ENCODE measurements at regions not wholly inside any gene's neighbourhood (a gene's known extent, or its start where the extent isn't known, plus 50 kb on each side); places are given as distances from the start of the nearest gene placed in this dataset.

DNA sequence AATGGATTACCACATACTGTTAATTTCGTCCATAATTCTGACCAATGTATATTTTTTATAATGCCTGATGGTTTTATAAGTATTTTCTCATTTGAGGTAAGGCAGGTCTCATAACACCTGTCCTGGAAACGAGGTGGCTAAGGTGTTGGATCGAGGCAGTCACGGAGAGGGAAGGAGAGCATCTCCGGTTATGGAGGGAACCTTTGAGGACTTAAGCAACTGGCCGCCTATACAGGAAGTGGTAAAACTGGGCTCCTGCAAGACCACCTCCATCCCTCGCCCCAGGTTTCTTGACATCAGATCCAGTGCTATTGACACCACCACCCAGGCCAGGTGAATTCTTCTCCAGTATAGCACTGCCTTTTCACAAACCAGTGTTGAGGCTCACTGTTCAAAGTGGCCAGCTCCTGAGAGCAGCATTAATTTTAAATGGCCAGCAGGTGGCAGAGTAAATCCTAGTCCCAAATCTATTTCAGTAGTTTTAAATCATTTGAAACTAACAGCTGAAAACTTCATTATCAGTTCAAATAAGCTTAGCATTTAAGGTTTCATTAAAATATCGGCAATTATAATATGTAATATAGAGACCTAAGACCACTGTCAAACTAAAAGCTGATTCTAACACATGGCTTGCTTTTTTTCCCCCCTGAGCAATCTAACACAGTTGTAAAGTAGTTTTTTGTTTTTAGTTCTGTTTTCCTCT, 100.8 kb downstream of the PPM1A start:
- Histone ChIP-seq H3K4me3 (ENCODE audit: low read length) (no peak overlapping the region), H3K4me1 (ENCODE audit: insufficient read depth, low read length) (no peaks in the 10 kb centered on the region), H3K27me3 (ENCODE audit: insufficient read depth, low read length) (peaks cover 81% of the 10 kb centered on the region), H3K36me3 (ENCODE audit: insufficient read depth, low read length) (no peaks in the 10 kb centered on the region), H2AFZ (ENCODE audit: low read depth, low read length) (no peak overlapping the region), H3K9me3 (ENCODE audit: low read length) (no peaks in the 10 kb centered on the region)

DNA sequence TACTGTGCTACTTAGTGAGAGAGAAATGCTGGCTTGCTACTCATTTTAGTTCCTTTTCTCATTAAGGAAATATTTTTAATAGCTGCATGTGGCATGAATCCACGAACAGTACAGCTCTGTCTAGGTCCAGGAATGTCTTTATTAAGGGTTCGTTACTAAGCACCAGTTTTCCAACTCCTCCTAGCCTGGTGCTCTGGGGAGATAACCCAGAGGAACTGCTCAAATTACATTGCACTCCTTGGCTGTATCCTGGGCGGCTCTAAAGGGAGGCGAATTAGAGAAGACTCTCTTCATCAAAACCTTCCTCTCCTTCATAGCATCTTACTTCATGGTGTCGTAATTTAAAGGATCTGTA, 101.3 kb downstream of the PPM1A start:
- Histone ChIP-seq H2AFZ (ENCODE audit: low read depth, low read length) (no peak overlapping the region), H3K27me3 (ENCODE audit: insufficient read depth, low read length) (peaks cover 81% of the 10 kb centered on the region), H3K9me3 (ENCODE audit: low read length) (no peaks in the 10 kb centered on the region), H3K36me3 (ENCODE audit: insufficient read depth, low read length) (no peaks in the 10 kb centered on the region), H3K4me1 (ENCODE audit: insufficient read depth, low read length) (no peaks in the 10 kb centered on the region), H3K4me3 (ENCODE audit: low read length) (no peak overlapping the region)

DNA sequence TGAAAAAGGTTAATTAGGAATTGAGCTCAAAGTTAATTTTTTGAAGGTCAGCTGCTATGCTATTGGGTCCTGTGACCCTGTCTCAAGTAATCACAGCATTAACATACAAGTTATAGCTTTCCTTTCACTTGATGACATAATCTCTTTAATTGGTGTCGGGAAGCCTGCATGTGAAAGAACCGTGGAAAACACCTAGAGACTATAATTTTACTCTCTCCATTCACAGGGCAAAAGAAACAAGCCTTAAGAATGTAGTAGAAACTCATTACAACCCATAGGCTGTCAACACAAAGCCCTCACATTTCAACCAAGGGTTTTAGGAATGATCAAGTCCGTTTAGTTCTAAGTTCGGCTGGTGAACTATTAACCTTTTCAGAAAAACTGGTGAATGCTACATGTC, 104.4 kb downstream of the PPM1A start:
- no peaks in the 10 kb centered on the region for H3K36me3 ChIP-seq (ENCODE audit: insufficient read depth, low read length)
- peaks cover 66% of the 10 kb centered on the region for H3K27me3 ChIP-seq (ENCODE audit: insufficient read depth, low read length)
- no peak overlapping the region for H2AFZ ChIP-seq (ENCODE audit: low read depth, low read length)
- H3K9me3 ChIP-seq (ENCODE audit: low read length): no peaks in the 10 kb centered on the region
- H3K4me3 ChIP-seq (ENCODE audit: low read length): no peak overlapping the region
- peaks cover 7% of the 10 kb centered on the region for H3K4me1 ChIP-seq (ENCODE audit: insufficient read depth, low read length)

DNA sequence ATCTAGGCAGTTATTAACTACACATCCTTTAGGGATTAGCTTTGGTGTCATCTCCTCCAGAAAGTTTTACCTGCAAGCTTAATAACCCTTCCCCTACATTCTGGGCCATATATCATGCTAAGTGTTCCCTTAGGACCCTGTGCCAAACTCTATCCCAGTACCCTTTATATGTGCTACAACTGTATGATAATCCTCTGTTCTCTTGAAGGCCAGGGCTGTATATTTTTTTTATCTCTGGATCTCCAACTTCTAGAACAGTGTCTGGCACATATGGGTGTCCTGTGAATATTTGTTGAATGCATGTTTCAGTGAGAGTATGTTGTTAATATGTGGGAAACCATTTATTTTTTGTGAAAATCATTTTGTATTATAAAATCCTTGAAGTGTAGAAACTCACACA, 106.7 kb downstream of the PPM1A start:
- Histone ChIP-seq H3K27me3 (ENCODE audit: insufficient read depth, low read length) (peaks cover 57% of the 10 kb centered on the region), H2AFZ (ENCODE audit: low read depth, low read length) (no peak overlapping the region), H3K36me3 (ENCODE audit: insufficient read depth, low read length) (no peaks in the 10 kb centered on the region), H3K9me3 (ENCODE audit: low read length) (no peaks in the 10 kb centered on the region), H3K4me1 (ENCODE audit: insufficient read depth, low read length) (peaks cover 7% of the 10 kb centered on the region), H3K4me3 (ENCODE audit: low read length) (no peak overlapping the region)

DNA sequence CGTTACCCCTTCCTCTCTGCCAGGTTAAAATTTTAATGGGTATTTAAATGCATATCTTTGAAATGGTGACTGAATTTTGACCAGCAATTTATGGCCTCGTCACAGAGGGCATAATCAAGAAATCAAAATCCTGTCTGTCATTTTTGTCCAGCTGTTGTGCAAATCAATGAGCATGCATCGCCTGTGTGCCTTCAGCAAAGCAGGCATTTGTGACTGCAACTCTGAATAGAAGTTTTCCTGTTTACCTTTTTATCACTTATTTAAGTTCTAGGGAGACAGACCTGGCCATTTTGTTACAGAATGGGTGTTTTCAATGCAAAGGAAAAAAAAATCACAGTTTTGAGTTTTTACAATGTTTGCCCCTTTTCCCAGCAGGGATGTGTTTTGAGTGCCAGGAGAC, 107.4 kb downstream of the PPM1A start:
- H3K9me3 ChIP-seq (ENCODE audit: low read length): no peaks in the 10 kb centered on the region
- H3K27me3 ChIP-seq (ENCODE audit: insufficient read depth, low read length): peaks cover 59% of the 10 kb centered on the region
- H3K4me3 ChIP-seq (ENCODE audit: low read length): no peak overlapping the region
- H2AFZ ChIP-seq (ENCODE audit: low read depth, low read length): no peak overlapping the region
- H3K4me1 ChIP-seq (ENCODE audit: insufficient read depth, low read length): peaks cover 7% of the 10 kb centered on the region
- no peaks in the 10 kb centered on the region for H3K36me3 ChIP-seq (ENCODE audit: insufficient read depth, low read length)

DNA sequence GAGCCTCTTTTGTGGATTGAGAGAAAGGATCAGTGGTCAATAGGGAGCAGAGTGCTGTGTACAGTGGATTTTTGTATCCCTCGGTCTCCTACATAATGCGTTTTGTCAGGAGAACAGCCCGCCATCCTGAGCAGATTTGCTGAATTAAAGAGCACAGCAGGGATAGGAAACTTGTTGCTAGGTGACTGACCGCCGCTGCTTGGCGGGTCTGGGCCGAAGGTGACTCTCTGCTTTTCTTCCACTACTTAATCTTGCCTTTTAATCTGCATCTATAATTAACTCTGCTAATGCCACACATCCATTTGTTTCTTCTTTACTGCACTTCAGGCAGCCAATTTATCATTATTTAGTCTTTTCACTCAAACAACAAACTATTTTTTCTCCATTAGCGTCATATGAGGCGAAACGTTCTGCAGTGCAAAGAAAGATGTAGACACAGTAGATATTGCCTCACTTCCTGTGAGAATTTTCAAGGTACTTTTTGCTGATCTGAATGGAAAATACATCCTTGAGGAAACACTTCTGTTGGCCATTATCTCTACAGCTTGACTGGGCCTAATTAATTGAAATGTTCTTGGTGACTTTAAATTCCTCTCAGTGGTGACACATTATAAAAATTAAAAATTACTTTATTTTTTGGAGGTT, 108.0 kb downstream of the PPM1A start:
- Histone ChIP-seq H3K4me3 (ENCODE audit: low read length) (no peak overlapping the region), H2AFZ (ENCODE audit: low read depth, low read length) (no peak overlapping the region), H3K4me1 (ENCODE audit: insufficient read depth, low read length) (peaks cover 7% of the 10 kb centered on the region), H3K9me3 (ENCODE audit: low read length) (no peaks in the 10 kb centered on the region), H3K27me3 (ENCODE audit: insufficient read depth, low read length) (peaks cover 54% of the 10 kb centered on the region), H3K36me3 (ENCODE audit: insufficient read depth, low read length) (no peaks in the 10 kb centered on the region)

DNA sequence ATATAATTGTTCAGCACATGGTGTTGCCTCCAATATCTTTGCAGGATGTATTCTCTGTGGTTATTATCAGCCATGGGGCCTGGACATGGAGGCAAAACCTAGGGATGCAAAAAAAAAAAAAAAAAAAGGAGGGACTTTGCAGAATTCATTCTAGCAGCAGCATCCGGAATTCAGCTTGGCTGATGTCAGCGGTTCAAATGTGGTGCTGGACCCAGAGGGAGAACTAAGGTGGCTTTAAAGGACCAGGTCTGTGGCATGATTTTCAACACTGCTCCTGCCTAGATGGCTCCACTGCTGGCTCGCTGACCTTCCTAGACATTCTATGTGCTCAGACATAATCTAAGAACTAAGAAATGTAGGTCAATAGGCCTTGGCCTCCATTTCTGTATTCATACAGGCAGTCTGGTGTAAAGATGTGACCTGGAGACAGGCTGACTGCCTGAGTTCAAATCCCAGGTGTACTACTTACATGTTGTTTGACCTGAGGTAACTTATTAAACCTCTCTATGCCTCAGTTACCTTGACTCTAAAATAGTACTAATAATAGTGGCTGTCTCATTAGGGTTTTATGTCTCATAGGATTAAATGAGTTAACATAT, 108.6 kb downstream of the PPM1A start:
- Histone ChIP-seq H3K27me3 (ENCODE audit: insufficient read depth, low read length) (peaks cover 56% of the 10 kb centered on the region), H3K36me3 (ENCODE audit: insufficient read depth, low read length) (no peaks in the 10 kb centered on the region), H3K4me3 (ENCODE audit: low read length) (no peak overlapping the region), H2AFZ (ENCODE audit: low read depth, low read length) (no peak overlapping the region), H3K4me1 (ENCODE audit: insufficient read depth, low read length) (peaks cover 7% of the 10 kb centered on the region), H3K9me3 (ENCODE audit: low read length) (no peaks in the 10 kb centered on the region)

DNA sequence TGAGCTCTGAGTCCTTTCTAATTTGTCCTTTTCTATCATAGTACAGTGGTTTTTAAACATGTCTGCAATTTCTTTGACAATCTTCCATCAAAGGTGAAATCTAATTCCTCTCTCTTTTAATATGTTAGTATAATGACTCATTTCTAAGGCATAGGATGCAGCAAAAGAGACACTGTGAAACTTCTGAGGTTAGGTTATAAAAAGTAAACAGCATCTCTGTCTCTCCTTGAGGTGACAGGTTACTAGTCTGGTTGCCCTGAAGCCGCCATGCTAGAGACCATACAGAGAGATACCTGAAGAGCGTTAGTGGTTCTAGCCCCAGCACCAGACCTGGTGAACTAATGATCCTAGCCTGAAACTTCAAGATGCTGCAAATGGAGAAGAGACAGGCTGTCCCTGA, 114.3 kb downstream of the PPM1A start:
- H3K36me3 ChIP-seq (ENCODE audit: insufficient read depth, low read length): no peaks in the 10 kb centered on the region
- no peak overlapping the region for H3K4me3 ChIP-seq (ENCODE audit: low read length)
- no peaks in the 10 kb centered on the region for H3K4me1 ChIP-seq (ENCODE audit: insufficient read depth, low read length)
- peaks cover 3% of the 10 kb centered on the region for H3K9me3 ChIP-seq (ENCODE audit: low read length)
- no peak overlapping the region for H2AFZ ChIP-seq (ENCODE audit: low read depth, low read length)
- H3K27me3 ChIP-seq (ENCODE audit: insufficient read depth, low read length): peaks cover 65% of the 10 kb centered on the region

DNA sequence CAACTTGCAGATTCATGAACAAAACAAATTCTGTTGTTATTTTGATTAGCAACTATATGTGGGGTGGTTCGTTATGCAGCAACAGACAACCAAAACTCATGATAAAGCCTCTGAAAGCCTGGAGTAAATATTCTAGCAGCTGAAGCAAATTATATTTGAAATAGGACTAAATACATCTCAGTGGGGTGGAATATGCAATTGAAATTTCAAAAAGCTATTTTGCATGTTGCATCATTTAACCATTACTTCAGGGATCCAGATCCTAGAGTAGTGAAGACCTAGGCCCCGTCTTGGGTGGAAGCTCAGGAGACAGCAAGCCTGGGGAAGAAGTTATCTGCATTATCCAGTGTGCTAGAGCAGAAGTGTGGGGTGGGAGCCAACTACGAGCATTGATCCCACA, 114.7 kb downstream of the PPM1A start:
- Histone ChIP-seq H3K36me3 (ENCODE audit: insufficient read depth, low read length) (no peaks in the 10 kb centered on the region), H3K4me1 (ENCODE audit: insufficient read depth, low read length) (no peaks in the 10 kb centered on the region), H3K9me3 (ENCODE audit: low read length) (peaks cover 3% of the 10 kb centered on the region), H2AFZ (ENCODE audit: low read depth, low read length) (no peak overlapping the region), H3K4me3 (ENCODE audit: low read length) (no peak overlapping the region), H3K27me3 (ENCODE audit: insufficient read depth, low read length) (peaks cover 61% of the 10 kb centered on the region)

DNA sequence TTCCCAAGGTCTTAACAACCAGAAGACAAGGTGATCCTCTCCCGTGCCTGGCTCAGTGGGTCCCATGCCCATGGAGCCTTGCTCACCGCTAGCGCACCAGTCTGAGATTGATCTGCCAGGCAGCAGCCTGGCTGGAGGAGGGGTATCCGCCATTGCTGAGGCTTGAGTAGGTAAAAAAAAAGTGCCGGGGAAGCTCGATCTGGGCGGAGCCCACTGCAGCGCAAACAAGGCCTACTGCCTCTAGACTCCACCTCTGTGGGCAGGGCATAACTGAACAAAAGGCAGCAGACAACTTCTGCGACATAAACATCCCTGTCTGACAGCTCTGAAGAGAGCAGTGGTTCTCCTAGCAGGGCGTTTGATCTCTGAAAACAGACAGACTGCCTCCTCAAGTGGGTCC, 104.0 kb downstream of the C14orf39 start:
- H3K9me3 ChIP-seq (ENCODE audit: low read length): no peaks in the 10 kb centered on the region
- H3K4me3 ChIP-seq (ENCODE audit: low read length): no peak overlapping the region
- H3K4me1 ChIP-seq (ENCODE audit: insufficient read depth, low read length): no peaks in the 10 kb centered on the region
- peaks cover 5% of the 10 kb centered on the region for H3K27me3 ChIP-seq (ENCODE audit: insufficient read depth, low read length)
- no peaks in the 10 kb centered on the region for H3K36me3 ChIP-seq (ENCODE audit: insufficient read depth, low read length)
- H2AFZ ChIP-seq (ENCODE audit: low read depth, low read length): no peak overlapping the region
